ENCODE measurements at regions not wholly inside any gene's neighbourhood (a gene's known extent, or its start where the extent isn't known, plus 50 kb on each side); places are given as distances from the start of the nearest gene placed in this dataset.
"Not testable (repeated sequence)": the region's sequence is repeated elsewhere in the genome, so short reads cannot be mapped to it uniquely, and the experiment has no call there.

GRCh38 chr14:83042858-83043257 lies 1509.2 kb upstream of the SEL1L start:
- Histone ChIP-seq H3K36me3 (ENCODE audit: control insufficient read depth in 1 of 2, insufficient read depth in 2 of 2, low read length in 2 of 2) (no peaks in the 10 kb centered on the region), H3K27ac (ENCODE audit: low read length) (no peak overlapping the region), H3K27me3 (ENCODE audit: low read depth, low read length) (no peaks in the 10 kb centered on the region), H3K9me3 (ENCODE audit: control insufficient read depth in 1 of 2, low read length in 2 of 2) (no peaks in the 10 kb centered on the region), H3K4me1 (ENCODE audit: control insufficient read depth in 1 of 2, insufficient read depth in 2 of 2, low read length in 2 of 2) (no peaks in the 10 kb centered on the region), H3K4me3 (ENCODE audit: low read depth in 1 of 2, low read length in 2 of 2) (no peak overlapping the region)

DNA sequence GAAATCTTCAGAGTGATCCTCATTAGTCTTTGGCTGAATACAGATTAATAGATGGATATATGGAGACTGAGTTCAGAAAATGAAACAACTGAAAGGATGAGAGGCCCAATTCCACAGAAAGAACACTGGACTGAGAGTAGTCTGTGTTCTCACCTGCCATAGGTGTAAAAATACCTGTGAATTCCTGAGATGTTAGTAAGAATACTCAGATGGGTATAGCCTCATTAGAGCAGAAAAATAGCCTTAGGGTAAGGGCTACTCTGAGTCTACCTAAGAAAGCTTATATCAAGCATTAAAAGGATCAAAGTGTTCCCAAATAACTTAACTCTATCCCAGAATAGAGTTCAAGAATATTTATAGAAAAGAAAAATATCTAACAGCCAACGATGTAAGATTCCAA lies 1510.3 kb upstream of the SEL1L start:
- H3K4me1 ChIP-seq (ENCODE audit: control insufficient read depth in 1 of 2, insufficient read depth in 2 of 2, low read length in 2 of 2), result no peaks in the 10 kb centered on the region
- no peak overlapping the region for H3K4me3 ChIP-seq (ENCODE audit: low read depth in 1 of 2, low read length in 2 of 2)
- no peak overlapping the region for H3K27ac ChIP-seq (ENCODE audit: low read length)
- H3K9me3 ChIP-seq (ENCODE audit: control insufficient read depth in 1 of 2, low read length in 2 of 2), result no peaks in the 10 kb centered on the region
- H3K27me3 ChIP-seq (ENCODE audit: low read depth, low read length), result no peaks in the 10 kb centered on the region
- no peaks in the 10 kb centered on the region for H3K36me3 ChIP-seq (ENCODE audit: control insufficient read depth in 1 of 2, insufficient read depth in 2 of 2, low read length in 2 of 2)

DNA sequence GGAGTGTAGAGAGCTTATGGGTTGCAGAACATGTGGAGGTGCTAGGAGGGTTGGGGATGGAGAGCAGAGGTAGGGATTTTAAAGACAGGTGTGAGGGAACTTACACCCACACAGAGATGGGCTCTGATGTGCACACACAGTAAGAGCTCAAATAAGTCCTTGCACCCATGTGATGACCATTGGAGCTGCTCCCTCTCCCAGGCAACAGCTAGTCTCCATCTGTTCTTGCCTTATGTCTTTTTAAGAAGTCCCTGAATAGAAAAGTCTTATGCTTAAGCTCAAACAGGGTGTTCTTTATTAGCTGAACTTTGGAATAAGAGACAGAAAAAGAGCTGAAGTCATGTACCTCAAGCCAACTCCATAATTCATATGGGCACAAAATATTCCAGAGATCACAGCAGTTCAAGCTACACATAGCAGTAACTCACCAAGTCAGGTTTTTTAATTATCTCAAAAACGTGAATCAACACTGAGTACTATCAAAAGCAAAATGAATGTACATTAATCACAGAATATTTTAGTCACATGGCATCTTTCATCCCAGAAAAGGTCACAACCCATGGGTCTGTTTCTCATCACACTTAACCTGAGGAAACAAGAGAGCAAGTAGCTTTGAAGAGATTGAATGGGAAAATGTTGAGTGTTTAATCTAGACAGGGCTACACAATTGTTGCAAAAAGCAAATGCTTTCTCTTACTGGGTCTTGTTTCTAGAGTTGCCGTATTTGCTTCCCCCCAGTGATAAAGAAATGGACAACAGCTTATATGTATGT lies 1513.6 kb upstream of the SEL1L start:
- H3K4me1 ChIP-seq (ENCODE audit: control insufficient read depth in 1 of 2, insufficient read depth in 2 of 2, low read length in 2 of 2), result no peaks in the 10 kb centered on the region
- no peaks in the 10 kb centered on the region for H3K27me3 ChIP-seq (ENCODE audit: low read depth, low read length)

DNA sequence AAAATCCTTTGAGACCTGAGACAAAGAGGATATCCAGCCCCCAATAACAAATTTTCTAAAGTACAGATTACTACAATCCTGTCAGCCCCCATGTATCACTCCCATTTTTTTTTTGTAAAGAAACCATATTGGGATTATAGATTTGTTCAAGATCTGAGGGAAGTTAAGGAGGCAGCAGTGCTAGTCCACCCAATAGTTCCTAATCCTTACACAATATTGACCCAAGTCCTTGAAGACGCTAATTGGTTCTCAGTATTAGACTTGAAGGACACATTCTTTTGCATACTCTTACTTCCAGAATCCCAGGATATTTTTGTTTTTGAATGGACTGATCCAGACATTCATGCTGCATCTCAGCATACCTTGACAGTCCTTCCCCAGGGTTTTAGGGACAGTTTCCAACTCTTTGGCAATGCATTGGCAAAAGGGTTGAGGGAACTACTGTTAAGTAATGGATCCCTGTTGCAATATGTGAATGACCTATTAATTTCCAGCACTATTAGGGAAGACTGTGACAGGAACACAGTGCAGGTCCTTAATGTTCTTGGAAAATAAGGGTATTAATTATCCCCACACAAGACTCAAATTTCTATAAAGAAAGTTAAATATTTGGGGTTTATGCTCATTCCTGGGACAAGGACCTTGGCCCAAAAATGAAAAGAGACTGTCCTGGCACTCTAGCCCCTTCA lies 1519.5 kb upstream of the SEL1L start:
- Histone ChIP-seq H3K4me3 (ENCODE audit: low read depth in 1 of 2, low read length in 2 of 2) (no peak overlapping the region), H3K36me3 (ENCODE audit: control insufficient read depth in 1 of 2, insufficient read depth in 2 of 2, low read length in 2 of 2) (no peaks in the 10 kb centered on the region), H3K27me3 (ENCODE audit: low read depth, low read length) (no peaks in the 10 kb centered on the region), H3K27ac (ENCODE audit: low read length) (no peak overlapping the region), H3K9me3 (ENCODE audit: control insufficient read depth in 1 of 2, low read length in 2 of 2) (no peaks in the 10 kb centered on the region), H3K4me1 (ENCODE audit: control insufficient read depth in 1 of 2, insufficient read depth in 2 of 2, low read length in 2 of 2) (no peaks in the 10 kb centered on the region)

More for the DNA sequence above, 1513.6 kb upstream of the SEL1L start:
- Histone ChIP-seq H3K36me3 (ENCODE audit: control insufficient read depth in 1 of 2, insufficient read depth in 2 of 2, low read length in 2 of 2) (no peaks in the 10 kb centered on the region), H3K27ac (ENCODE audit: low read length) (no peak overlapping the region), H3K9me3 (ENCODE audit: control insufficient read depth in 1 of 2, low read length in 2 of 2) (no peaks in the 10 kb centered on the region), H3K4me3 (ENCODE audit: low read depth in 1 of 2, low read length in 2 of 2) (no peak overlapping the region)

GRCh38 chr14:83058068-83058467 lies 1524.4 kb upstream of the SEL1L start:
- Histone ChIP-seq H3K27me3 (ENCODE audit: low read depth, low read length) (no peaks in the 10 kb centered on the region), H3K4me1 (ENCODE audit: control insufficient read depth in 1 of 2, insufficient read depth in 2 of 2, low read length in 2 of 2) (no peaks in the 10 kb centered on the region), H3K9me3 (ENCODE audit: control insufficient read depth in 1 of 2, low read length in 2 of 2) (no peaks in the 10 kb centered on the region), H3K36me3 (ENCODE audit: control insufficient read depth in 1 of 2, insufficient read depth in 2 of 2, low read length in 2 of 2) (no peaks in the 10 kb centered on the region), H3K4me3 (ENCODE audit: low read depth in 1 of 2, low read length in 2 of 2) (no peak overlapping the region), H3K27ac (ENCODE audit: low read length) (no peak overlapping the region)

GRCh38 chr14:83071888-83072501 lies 1538.3 kb upstream of the SEL1L start:
- Histone ChIP-seq H3K27me3 (ENCODE audit: low read depth, low read length) (no peaks in the 10 kb centered on the region), H3K4me1 (ENCODE audit: control insufficient read depth in 1 of 2, insufficient read depth in 2 of 2, low read length in 2 of 2) (no peaks in the 10 kb centered on the region), H3K27ac (ENCODE audit: low read length) (no peak overlapping the region), H3K9me3 (ENCODE audit: control insufficient read depth in 1 of 2, low read length in 2 of 2) (peaks cover 0 to 6% of the 10 kb centered on the region in 2 donors), H3K36me3 (ENCODE audit: control insufficient read depth in 1 of 2, insufficient read depth in 2 of 2, low read length in 2 of 2) (no peaks in the 10 kb centered on the region), H3K4me3 (ENCODE audit: low read depth in 1 of 2, low read length in 2 of 2) (no peak overlapping the region)

- Histone ChIP-seq H3K4me3 (ENCODE audit: low read depth in 1 of 2, low read length in 2 of 2) (no peak overlapping the region), H3K27me3 (ENCODE audit: low read depth, low read length) (no peaks in the 10 kb centered on the region)
Measured at GRCh38 chr14:83085136-83085535, 1551.5 kb upstream of the SEL1L start.

GRCh38 chr14:83085725-83086124 lies 1552.1 kb upstream of the SEL1L start:
- no peaks in the 10 kb centered on the region for H3K4me1 ChIP-seq (ENCODE audit: control insufficient read depth in 1 of 2, insufficient read depth in 2 of 2, low read length in 2 of 2)
- no peaks in the 10 kb centered on the region for H3K9me3 ChIP-seq (ENCODE audit: control insufficient read depth in 1 of 2, low read length in 2 of 2)
- no peak overlapping the region for H3K4me3 ChIP-seq (ENCODE audit: low read depth in 1 of 2, low read length in 2 of 2)
- H3K27ac ChIP-seq (ENCODE audit: low read length), result no peak overlapping the region
- no peaks in the 10 kb centered on the region for H3K36me3 ChIP-seq (ENCODE audit: control insufficient read depth in 1 of 2, insufficient read depth in 2 of 2, low read length in 2 of 2)
- H3K27me3 ChIP-seq (ENCODE audit: low read depth, low read length), result no peaks in the 10 kb centered on the region

More at GRCh38 chr14:83085136-83085535, 1551.5 kb upstream of the SEL1L start:
- no peaks in the 10 kb centered on the region for H3K9me3 ChIP-seq (ENCODE audit: control insufficient read depth in 1 of 2, low read length in 2 of 2)
- H3K4me1 ChIP-seq (ENCODE audit: control insufficient read depth in 1 of 2, insufficient read depth in 2 of 2, low read length in 2 of 2), result no peaks in the 10 kb centered on the region
- no peaks in the 10 kb centered on the region for H3K36me3 ChIP-seq (ENCODE audit: control insufficient read depth in 1 of 2, insufficient read depth in 2 of 2, low read length in 2 of 2)
- H3K27ac ChIP-seq (ENCODE audit: low read length), result no peak overlapping the region

DNA sequence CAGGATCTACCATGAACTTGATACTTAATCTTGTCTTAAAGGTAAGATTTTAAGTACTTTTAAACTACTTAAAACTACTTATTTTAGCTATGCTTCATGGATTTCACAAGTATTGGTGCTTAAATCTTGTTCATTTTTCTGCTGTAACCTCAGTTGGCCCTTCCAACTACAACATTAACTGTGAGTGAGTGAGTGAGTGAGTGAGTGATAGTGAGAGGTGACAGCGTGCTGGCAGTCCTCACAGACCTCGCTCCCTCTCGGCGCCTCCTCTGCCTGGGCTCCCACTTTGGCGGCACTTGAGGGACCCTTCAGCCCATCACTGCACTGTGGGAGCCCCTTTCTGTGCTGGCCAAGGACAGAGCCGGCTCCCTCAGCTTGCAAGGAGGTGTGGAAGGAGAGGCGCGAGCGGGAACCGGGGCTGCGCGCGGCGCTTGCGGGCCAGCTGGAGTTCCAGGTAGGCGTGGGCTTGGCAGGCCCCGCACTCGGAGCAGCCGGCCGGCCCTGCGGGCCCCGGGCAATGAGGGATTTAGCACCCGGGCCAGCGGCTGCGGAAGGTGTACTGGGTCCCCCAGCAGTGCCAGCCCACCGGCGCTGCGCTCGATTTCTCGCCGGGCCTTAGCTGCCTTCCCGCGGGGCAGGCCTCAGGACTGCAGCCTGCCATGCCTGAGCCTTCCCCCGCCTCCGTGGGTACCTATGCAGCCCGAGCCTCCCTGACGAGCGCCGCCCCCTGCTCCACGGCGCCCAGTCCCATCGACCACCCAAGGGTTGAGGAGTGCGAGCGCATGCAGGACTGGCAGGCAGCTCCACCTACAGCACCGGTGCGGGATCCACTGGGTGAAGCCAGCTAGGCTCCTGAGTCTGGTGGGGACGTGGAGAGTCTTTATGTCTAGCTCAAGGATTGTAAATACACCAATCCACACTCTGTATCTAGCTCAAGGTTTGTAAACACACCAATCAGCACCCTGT lies 1558.6 kb upstream of the SEL1L start:
- H3K27ac ChIP-seq (ENCODE audit: low read length); H3K4me3 ChIP-seq (ENCODE audit: low read depth in 1 of 2, low read length in 2 of 2): not testable (repeated sequence)

DNA sequence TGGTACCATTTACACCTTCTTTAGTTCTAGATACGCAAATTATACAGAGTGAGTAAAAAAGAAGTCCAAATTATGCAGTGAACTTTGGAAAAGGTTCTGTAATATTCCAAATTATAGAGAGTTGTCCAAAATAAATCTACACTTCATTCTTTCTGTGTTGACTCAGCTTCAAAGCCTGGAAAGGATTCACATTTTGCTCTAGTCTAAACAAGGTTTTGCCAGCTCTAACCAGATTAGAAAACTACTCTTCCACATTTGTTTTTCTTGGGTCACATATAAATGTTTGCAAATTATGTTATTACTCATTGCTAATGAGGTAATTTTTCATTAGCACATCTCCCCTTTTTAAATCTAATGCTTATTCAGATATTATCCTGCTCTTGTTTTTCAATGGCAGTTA lies 1562.4 kb upstream of the SEL1L start:
- H3K36me3 ChIP-seq (ENCODE audit: control insufficient read depth in 1 of 2, insufficient read depth in 2 of 2, low read length in 2 of 2), result no peaks in the 10 kb centered on the region
- no peaks in the 10 kb centered on the region for H3K4me1 ChIP-seq (ENCODE audit: control insufficient read depth in 1 of 2, insufficient read depth in 2 of 2, low read length in 2 of 2)
- no peak overlapping the region for H3K27ac ChIP-seq (ENCODE audit: low read length)
- no peaks in the 10 kb centered on the region for H3K27me3 ChIP-seq (ENCODE audit: low read depth, low read length)
- H3K9me3 ChIP-seq (ENCODE audit: control insufficient read depth in 1 of 2, low read length in 2 of 2), result no peaks in the 10 kb centered on the region
- H3K4me3 ChIP-seq (ENCODE audit: low read depth in 1 of 2, low read length in 2 of 2), result no peak overlapping the region

More for the DNA sequence above, 1558.6 kb upstream of the SEL1L start:
- not testable (repeated sequence) for H3K27me3 ChIP-seq (ENCODE audit: low read depth, low read length); H3K36me3 ChIP-seq (ENCODE audit: control insufficient read depth in 1 of 2, insufficient read depth in 2 of 2, low read length in 2 of 2); H3K4me1 ChIP-seq (ENCODE audit: control insufficient read depth in 1 of 2, insufficient read depth in 2 of 2, low read length in 2 of 2); H3K9me3 ChIP-seq (ENCODE audit: control insufficient read depth in 1 of 2, low read length in 2 of 2)

- no peak overlapping the region for H3K27ac ChIP-seq (ENCODE audit: low read length)
- no peak overlapping the region for H3K4me3 ChIP-seq (ENCODE audit: low read depth in 1 of 2, low read length in 2 of 2)
- H3K36me3 ChIP-seq (ENCODE audit: control insufficient read depth in 1 of 2, insufficient read depth in 2 of 2, low read length in 2 of 2), result no peaks in the 10 kb centered on the region
- peaks cover 0 to 3% of the 10 kb centered on the region in 2 donors for H3K9me3 ChIP-seq (ENCODE audit: control insufficient read depth in 1 of 2, low read length in 2 of 2)
- H3K27me3 ChIP-seq (ENCODE audit: low read depth, low read length), result no peaks in the 10 kb centered on the region
- H3K4me1 ChIP-seq (ENCODE audit: control insufficient read depth in 1 of 2, insufficient read depth in 2 of 2, low read length in 2 of 2), result no peaks in the 10 kb centered on the region
Measured at GRCh38 chr14:83101846-83102245, 1568.2 kb upstream of the SEL1L start.
